Activated T-cell treated with anti-CD3 and anti-CD28 coated beads, Interleukin-2, amount 50 U/mL, for 4 hours (primary cell): ENCODE measurements at regions not wholly inside any gene's neighbourhood (a gene's known extent, or its start where the extent isn't known, plus 50 kb on each side); places are given as distances from the start of the nearest gene placed in this dataset.
"Not testable (repeated sequence)": the region's sequence is repeated elsewhere in the genome, so short reads cannot be mapped to it uniquely, and the experiment has no call there.

Experiments
- ATAC-seq, 2 donors: fragments of 200-7000 bp; cut with Tn5 transposase; one replicate each; pipeline ENCODE4 v1.10.0; 2021
- DNase-seq: peaks from one replicate; pipeline ENCODE4 v3.0.0-alpha.2; 2020
- H3K27me3 Mint-ChIP-seq: one replicate; pipeline ENCODE4 v1.8.0; 2021; ENCODE audit warnings: low read depth, mixed read lengths
- H3K36me3 Mint-ChIP-seq: one replicate; pipeline ENCODE4 v1.8.0; 2022; ENCODE audit warnings: mixed read lengths; ENCODE audit not compliant: insufficient read depth
- H3K4me1 Mint-ChIP-seq: one replicate; pipeline ENCODE4 v1.8.0; 2021; ENCODE audit warnings: low read depth, mixed read lengths
- H3K4me3 Mint-ChIP-seq: one replicate; pipeline ENCODE4 v1.8.0; 2021; ENCODE audit warnings: mild to moderate bottlenecking, moderate library complexity, mixed read lengths
- H3K9me3 Mint-ChIP-seq: one replicate; pipeline ENCODE4 v1.8.0; 2021; ENCODE audit warnings: mixed read lengths

DNA sequence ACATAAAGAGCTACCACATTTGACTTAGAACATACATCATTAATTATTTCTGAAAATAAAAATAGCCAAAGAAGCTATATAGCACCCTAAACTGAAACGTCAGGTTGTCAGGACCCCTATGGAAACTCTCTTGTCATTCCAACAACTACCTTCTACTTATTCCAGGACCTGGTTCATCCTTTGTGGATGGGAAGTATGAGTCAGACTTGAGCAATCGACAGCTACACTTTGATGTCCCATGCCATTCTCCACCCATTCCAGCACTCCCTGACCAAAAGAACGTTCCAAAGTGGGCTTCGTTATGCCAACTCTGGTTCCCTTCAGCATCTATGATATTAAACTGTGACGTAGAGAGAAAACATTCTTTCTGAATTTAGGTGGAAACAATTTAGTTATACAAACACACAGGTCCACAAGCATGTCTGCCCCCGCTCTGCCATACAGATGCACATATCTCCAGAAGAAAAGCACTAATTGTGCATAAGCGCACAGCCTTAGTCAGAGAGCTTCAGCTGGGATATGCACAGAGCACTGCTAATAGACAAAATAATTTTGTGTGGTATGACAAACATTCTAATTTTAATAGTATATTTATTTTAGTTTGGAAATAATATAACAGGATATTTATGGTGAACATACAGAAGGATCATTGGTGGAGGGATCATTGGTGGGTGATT lies 723.1 kb upstream of the B3GALT2 start:
- Mint-ChIP-seq H3K9me3 (no peaks in the 10 kb centered on the region), H3K4me1 (no peaks in the 10 kb centered on the region), H3K36me3 (no peaks in the 10 kb centered on the region), H3K4me3 (no peak overlapping the region), H3K27me3 (no peaks in the 10 kb centered on the region)
- ATAC-seq (no peak), DNase-seq (no peak)

GRCh38 chr1:193905288-193906085 lies 719.1 kb upstream of the B3GALT2 start:
- H3K36me3 Mint-ChIP-seq, result no peaks in the 10 kb centered on the region
- no peak overlapping the region for H3K4me3 Mint-ChIP-seq
- H3K4me1 Mint-ChIP-seq, result no peaks in the 10 kb centered on the region

GRCh38 chr1:193891788-193892187 lies 705.4 kb upstream of the B3GALT2 start:
- H3K27me3 Mint-ChIP-seq, result no peaks in the 10 kb centered on the region
- H3K4me1 Mint-ChIP-seq, result peaks cover 1% of the 10 kb centered on the region
- no peak overlapping the region for H3K4me3 Mint-ChIP-seq
- no peak for DNase-seq
- peaks cover 6% of the 10 kb centered on the region for H3K9me3 Mint-ChIP-seq
- no peak for ATAC-seq
- peaks cover 6% of the 10 kb centered on the region for H3K36me3 Mint-ChIP-seq

More at GRCh38 chr1:193905288-193906085, 719.1 kb upstream of the B3GALT2 start:
- no peak for DNase-seq
- no peak for ATAC-seq
- H3K9me3 Mint-ChIP-seq, result no peaks in the 10 kb centered on the region
- H3K27me3 Mint-ChIP-seq, result no peaks in the 10 kb centered on the region

GRCh38 chr1:193890935-193891334 lies 704.5 kb upstream of the B3GALT2 start:
- DNase-seq, result no peak
- no peak overlapping the region for H3K4me3 Mint-ChIP-seq
- H3K27me3 Mint-ChIP-seq, result no peaks in the 10 kb centered on the region
- ATAC-seq, result no peak
- H3K36me3 Mint-ChIP-seq, result peaks cover 6% of the 10 kb centered on the region
- peaks cover 6% of the 10 kb centered on the region for H3K9me3 Mint-ChIP-seq
- peaks cover 1% of the 10 kb centered on the region for H3K4me1 Mint-ChIP-seq

DNA sequence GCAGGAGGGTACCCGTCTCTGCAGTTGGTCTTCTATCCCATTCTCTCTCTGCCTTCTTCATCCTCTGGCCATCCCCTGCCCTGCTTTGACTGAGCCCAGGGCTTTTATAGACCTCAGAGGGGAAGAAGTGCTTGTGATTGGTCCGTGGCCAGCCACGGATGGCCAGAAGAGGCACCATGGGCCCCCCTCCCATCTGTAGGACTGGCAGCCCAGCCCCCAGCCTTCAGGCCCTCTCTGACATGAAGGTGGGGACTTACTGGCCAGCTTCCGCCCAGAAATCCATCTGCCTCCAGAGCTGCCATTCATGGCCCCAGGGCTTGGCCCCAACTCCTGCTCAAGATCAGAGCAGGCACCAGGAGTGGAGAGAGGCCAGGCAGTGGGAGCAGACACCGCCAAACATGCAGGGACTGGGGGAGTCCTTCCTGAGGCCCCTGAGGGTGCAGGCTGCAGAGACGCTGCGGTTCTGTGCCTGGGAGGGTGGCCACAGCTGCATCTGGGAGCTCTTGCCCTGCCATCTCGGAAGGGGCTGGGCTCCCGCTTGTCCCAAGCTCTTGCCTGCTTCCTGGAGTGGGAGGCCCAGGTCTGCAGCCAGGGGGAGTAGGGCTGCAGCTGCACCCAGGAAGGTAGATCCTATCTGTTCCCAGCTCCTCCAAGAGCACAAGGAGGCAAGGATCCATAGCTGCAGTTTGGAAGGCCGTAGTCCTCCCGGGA lies 698.6 kb upstream of the B3GALT2 start:
- no peak for DNase-seq
- no peak for ATAC-seq
- Mint-ChIP-seq H3K4me1 (peaks cover 1% of the 10 kb centered on the region), H3K4me3 (no peak overlapping the region), H3K36me3 (peaks cover 6% of the 10 kb centered on the region), H3K27me3 (no peaks in the 10 kb centered on the region), H3K9me3 (peaks cover 6% of the 10 kb centered on the region)

- not testable (repeated sequence) for DNase-seq, H3K4me1 Mint-ChIP-seq, H3K36me3 Mint-ChIP-seq, ATAC-seq, H3K27me3 Mint-ChIP-seq, H3K4me3 Mint-ChIP-seq
- H3K9me3 Mint-ChIP-seq, result peaks cover 25% of the 10 kb centered on the region
Observed at GRCh38 chr1:193877920-193878319, 691.5 kb upstream of the B3GALT2 start.

- Mint-ChIP-seq H3K4me3 (no peak overlapping the region), H3K9me3 (peaks cover 6% of the 10 kb centered on the region), H3K27me3 (no peaks in the 10 kb centered on the region), H3K36me3 (peaks cover 2% of the 10 kb centered on the region), H3K4me1 (no peaks in the 10 kb centered on the region)
- ATAC-seq (no peak), DNase-seq (no peak)
Observed at GRCh38 chr1:193868425-193868824, 682.0 kb upstream of the B3GALT2 start.

- H3K9me3 Mint-ChIP-seq, result peaks cover 9% of the 10 kb centered on the region
- no peak for ATAC-seq
- H3K4me3 Mint-ChIP-seq, result no peak overlapping the region
- H3K36me3 Mint-ChIP-seq, result peaks cover 1% of the 10 kb centered on the region
- no peaks in the 10 kb centered on the region for H3K27me3 Mint-ChIP-seq
- H3K4me1 Mint-ChIP-seq, result peaks cover 1% of the 10 kb centered on the region
- no peak for DNase-seq
Observed at GRCh38 chr1:193856261-193856660, 669.8 kb upstream of the B3GALT2 start.

- H3K4me3 Mint-ChIP-seq, result no peak overlapping the region
- no peaks in the 10 kb centered on the region for H3K27me3 Mint-ChIP-seq
- DNase-seq, result no peak
- peaks cover 1% of the 10 kb centered on the region for H3K4me1 Mint-ChIP-seq
- no peak for ATAC-seq
- peaks cover 1% of the 10 kb centered on the region for H3K36me3 Mint-ChIP-seq
- peaks cover 9% of the 10 kb centered on the region for H3K9me3 Mint-ChIP-seq
Observed at GRCh38 chr1:193850745-193851144, 664.3 kb upstream of the B3GALT2 start.

DNA sequence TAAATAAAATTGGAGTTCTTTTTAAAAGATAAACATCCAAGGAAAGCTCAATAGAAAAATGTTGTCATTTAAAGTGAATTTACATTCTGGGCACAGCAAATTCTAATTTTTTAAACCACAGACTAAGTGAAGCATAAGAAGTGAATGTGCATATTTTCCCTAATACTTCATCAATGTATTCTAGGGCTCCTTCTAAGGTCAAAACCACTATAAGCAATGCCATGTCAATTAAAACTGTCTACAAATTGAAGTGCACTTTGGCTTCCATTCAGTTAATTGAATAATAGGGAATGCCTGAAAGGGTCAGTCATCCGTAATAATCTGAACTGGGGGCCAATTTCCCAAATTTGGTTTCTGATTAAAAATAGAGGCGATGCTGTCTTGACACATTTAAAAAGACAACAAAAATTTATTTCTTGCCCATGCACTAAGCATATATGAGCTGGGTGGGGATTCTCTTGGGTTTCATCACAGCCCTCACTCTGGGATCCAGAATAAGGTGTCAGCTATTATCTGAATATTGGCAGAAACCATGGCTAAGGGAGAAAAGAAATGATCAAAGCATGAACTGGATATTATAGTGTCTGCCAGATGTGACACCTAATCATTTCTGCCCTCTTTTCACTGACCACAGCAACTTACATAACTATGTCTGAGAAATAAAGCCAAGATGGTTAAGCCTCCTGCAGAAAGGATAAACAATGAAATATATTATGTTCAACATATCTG lies 660.6 kb upstream of the B3GALT2 start:
- H3K4me3 Mint-ChIP-seq, result no peak overlapping the region
- no peaks in the 10 kb centered on the region for H3K27me3 Mint-ChIP-seq
- ATAC-seq, result no peak
- no peaks in the 10 kb centered on the region for H3K4me1 Mint-ChIP-seq
- no peak for DNase-seq
- no peaks in the 10 kb centered on the region for H3K36me3 Mint-ChIP-seq
- peaks cover 11% of the 10 kb centered on the region for H3K9me3 Mint-ChIP-seq

DNA sequence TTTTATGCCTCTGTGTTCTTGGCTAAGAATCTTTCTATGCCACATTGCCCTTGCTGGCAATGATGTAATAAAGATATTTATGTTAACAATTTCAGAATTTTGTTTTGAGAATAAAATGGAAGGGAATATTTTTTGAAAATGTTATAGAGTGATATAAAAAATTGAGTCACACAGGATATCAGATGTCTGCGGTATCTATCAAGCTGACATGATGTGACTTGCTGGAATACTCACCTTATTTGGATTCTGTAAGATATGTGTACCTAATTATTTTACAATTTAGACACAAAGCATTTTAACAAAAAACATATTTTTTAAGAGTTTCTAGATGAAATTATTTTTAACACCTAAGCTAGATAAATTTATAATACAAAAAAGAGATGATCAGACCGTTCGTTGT lies 660.0 kb upstream of the B3GALT2 start:
- Mint-ChIP-seq H3K4me3 (no peak overlapping the region), H3K36me3 (no peaks in the 10 kb centered on the region), H3K4me1 (no peaks in the 10 kb centered on the region), H3K9me3 (peaks cover 11% of the 10 kb centered on the region), H3K27me3 (no peaks in the 10 kb centered on the region)
- DNase-seq, result no peak
- ATAC-seq, result no peak

GRCh38 chr1:193841857-193842256 lies 655.4 kb upstream of the B3GALT2 start:
- ATAC-seq (no peak), DNase-seq (no peak)
- no peaks in the 10 kb centered on the region for H3K27me3 Mint-ChIP-seq
- H3K36me3 Mint-ChIP-seq, result no peaks in the 10 kb centered on the region
- no peaks in the 10 kb centered on the region for H3K4me1 Mint-ChIP-seq
- H3K9me3 Mint-ChIP-seq, result peaks cover 11% of the 10 kb centered on the region
- H3K4me3 Mint-ChIP-seq, result no peak overlapping the region

GRCh38 chr1:193831465-193831864 lies 645.1 kb upstream of the B3GALT2 start:
- no peak for DNase-seq
- no peaks in the 10 kb centered on the region for H3K4me1 Mint-ChIP-seq
- H3K27me3 Mint-ChIP-seq, result no peaks in the 10 kb centered on the region
- H3K36me3 Mint-ChIP-seq, result peaks cover 4% of the 10 kb centered on the region
- no peak for ATAC-seq
- peaks cover 33% of the 10 kb centered on the region for H3K9me3 Mint-ChIP-seq
- H3K4me3 Mint-ChIP-seq, result no peak overlapping the region

DNA sequence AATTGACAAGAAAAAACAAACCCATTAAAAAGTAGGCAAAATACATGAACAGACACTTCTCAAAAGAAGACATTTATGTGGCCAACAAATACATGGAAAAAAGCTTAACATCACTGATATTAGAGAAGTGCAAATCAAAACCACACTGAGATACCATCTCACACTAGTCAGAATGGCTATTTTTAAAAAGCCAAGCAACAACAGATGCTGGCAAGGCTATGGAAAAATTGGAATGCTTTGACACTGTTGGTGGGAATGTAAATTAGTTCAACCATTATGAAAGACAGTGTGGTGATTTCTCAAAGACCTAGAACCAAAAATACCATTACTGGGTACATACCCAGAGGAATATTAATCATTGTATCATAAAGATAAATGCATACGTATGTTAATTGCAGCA lies 641.1 kb upstream of the B3GALT2 start:
- no peak for DNase-seq
- Mint-ChIP-seq H3K4me1 (no peaks in the 10 kb centered on the region), H3K9me3 (peaks cover 38% of the 10 kb centered on the region), H3K27me3 (no peaks in the 10 kb centered on the region), H3K36me3 (peaks cover 4% of the 10 kb centered on the region), H3K4me3 (no peak overlapping the region)
- ATAC-seq, result no peak
